ENCODE measurements at regions not wholly inside any gene's neighbourhood (a gene's known extent, or its start where the extent isn't known, plus 50 kb on each side); places are given as distances from the start of the nearest gene placed in this dataset.

GRCh38 chr17:55632893-55633292 is 89.8 kb downstream of the TMEM100 start:
- no peak for DNase-seq

GRCh38 chr17:55632236-55632635 is 90.4 kb downstream of the TMEM100 start:
- DNase-seq = no peak

GRCh38 chr17:55629995-55630394 is 92.7 kb downstream of the TMEM100 start:
- DNase-seq = no peak

- DNase-seq = no peak
These were observed 97.1 kb downstream of the TMEM100 start for GRCh38 chr17:55625521-55625920.

GRCh38 chr17:55624772-55625433 is 97.8 kb downstream of the TMEM100 start:
- DNase-seq = no peak

GRCh38 chr17:55622547-55622946 is 100.1 kb downstream of the TMEM100 start:
- no peak for DNase-seq

GRCh38 chr17:55620945-55621344 is 101.7 kb downstream of the TMEM100 start:
- DNase-seq = no peak

- no peak for DNase-seq
These were observed 102.6 kb downstream of the TMEM100 start for GRCh38 chr17:55620023-55620422.

GRCh38 chr17:55617441-55617840 is 105.2 kb downstream of the TMEM100 start:
- no peak for DNase-seq

- DNase-seq = no peak
These were observed 102.8 kb upstream of the SMIM36 start for GRCh38 chr17:55614061-55614460.

GRCh38 chr17:55612691-55613141 is 101.5 kb upstream of the SMIM36 start:
- DNase-seq = no peak

- no peak for DNase-seq
These were observed 96.6 kb upstream of the SMIM36 start for GRCh38 chr17:55607731-55608341.

GRCh38 chr17:55606488-55606815 is 95.2 kb upstream of the SMIM36 start:
- DNase-seq = no peak

GRCh38 chr17:55605705-55606487 is 94.6 kb upstream of the SMIM36 start:
- DNase-seq = no peak

GRCh38 chr17:55601874-55602364 is 90.7 kb upstream of the SMIM36 start:
- peak; percentile 11 to 54 for DNase-seq

GRCh38 chr17:55598495-55598894 is 87.2 kb upstream of the SMIM36 start:
- no peak for DNase-seq

- no peak for DNase-seq
These were observed 77.4 kb upstream of the SMIM36 start for GRCh38 chr17:55588446-55589242.

- no peak for DNase-seq
These were observed 76.4 kb upstream of the SMIM36 start for GRCh38 chr17:55587608-55588139.

- DNase-seq = peak in 1 of 2 donors; percentile 27
These were observed 74.4 kb upstream of the SMIM36 start for GRCh38 chr17:55585629-55586028.

GRCh38 chr17:55584861-55585260 is 73.6 kb upstream of the SMIM36 start:
- no peak for DNase-seq

- no peak for DNase-seq
These were observed 72.9 kb upstream of the SMIM36 start for GRCh38 chr17:55584055-55584685.

- no peak for DNase-seq
These were observed 71.6 kb upstream of the SMIM36 start for GRCh38 chr17:55582897-55583296.

Data from CD4-positive, alpha-beta T cell treated with Interferon alpha-2 for 1 hour (primary cell).